Caco-2 (cell line): ENCODE measurements at regions not wholly inside any gene's neighbourhood (a gene's known extent, or its start where the extent isn't known, plus 50 kb on each side); places are given as distances from the start of the nearest gene placed in this dataset.
A peak's percentile ranks its signal among the peaks of the same experiment; 100 is the strongest.

Experiments used
- BruUV-seq: library from RNA; stranded (reverse); fragments of 400-500 nt; replicated peaks from 2 replicates; lab custom pipeline; 2021; lab: Mats Ljungman, UMichigan
- CTCF ChIA-PET: fragments of 300-600 bp; sonication (Branson Sonifier 250); formaldehyde crosslinking; loops from one replicate; lab custom pipeline; 2022; ENCODE audit warnings: antibody characterized with exemption; lab: Charles Lee
- POLR2A ChIA-PET: fragments of 300-600 bp; sonication (Branson Sonifier 250); formaldehyde crosslinking; loops from one replicate; lab custom pipeline; 2022; ENCODE audit warnings: antibody characterized with exemption; lab: Charles Lee
- DNase-seq, 2 experiments: peaks; one replicate each; pipeline versions ENCODE4 v3.0.0 to v3.0.0-alpha.2; 2020 to 2022
- H3K27me3 ChIP-seq: replicated peaks from 2 replicates; pipeline ENCODE4 v1.6.0; 2011; ENCODE audit warnings: low read length; ENCODE audit not compliant: control insufficient read depth, insufficient read depth
- H3K36me3 ChIP-seq: 2 replicates; pipeline ENCODE4 v1.5.1; 2011; ENCODE audit warnings: low read length; ENCODE audit not compliant: control insufficient read depth, insufficient read depth
- H3K4me1 ChIP-seq: fragments of 250-450 bp; sonication (Bioruptor Pico); 2 replicates; pipeline ENCODE4 v1.5.1; 2020; ENCODE audit warnings: mild to moderate bottlenecking
- H3K4me3 ChIP-seq: 2 replicates; pipeline ENCODE4 v1.5.1; 2011; ENCODE audit warnings: low read depth, mild to moderate bottlenecking, control low read depth, low read length
- H3K9me3 ChIP-seq: fragments of 250-450 bp; sonication (Bioruptor Pico); 2 replicates; pipeline ENCODE4 v1.5.1; 2020; ENCODE audit warnings: mild to moderate bottlenecking, moderate library complexity
- H3K27ac Mint-ChIP-seq: one replicate; pipeline ENCODE4 v1.8.0; 2022; ENCODE audit warnings: mixed read lengths; ENCODE audit not compliant: unreplicated experiment
- H3K27me3 Mint-ChIP-seq: one replicate; pipeline ENCODE4 v1.8.0; 2022; ENCODE audit warnings: mixed read lengths; ENCODE audit not compliant: insufficient read depth, unreplicated experiment
- H3K36me3 Mint-ChIP-seq: one replicate; pipeline ENCODE4 v1.8.0; 2022; ENCODE audit warnings: mild to moderate bottlenecking, mixed read lengths; ENCODE audit not compliant: insufficient read depth, unreplicated experiment
- H3K4me1 Mint-ChIP-seq: one replicate; pipeline ENCODE4 v1.8.0; 2022; ENCODE audit warnings: low read depth, mixed read lengths; ENCODE audit not compliant: unreplicated experiment
- H3K4me3 Mint-ChIP-seq: one replicate; pipeline ENCODE4 v1.8.0; 2022; ENCODE audit warnings: mild to moderate bottlenecking, moderate library complexity, mixed read lengths; ENCODE audit not compliant: unreplicated experiment
- H3K9me3 Mint-ChIP-seq: one replicate; pipeline ENCODE4 v1.8.0; 2022; ENCODE audit warnings: mixed read lengths; ENCODE audit not compliant: unreplicated experiment
- CTCF ChIP-seq, 2 experiments: fragments of 200-600 bp in 1 of 2; IDR thresholded peaks; 1 replicate in 1 of 2; 2 replicates in 1 of 2; pipeline versions ENCODE4 v1.5.1 to v1.8.0; 2011 to 2022; ENCODE audit warnings: antibody characterized with exemption in 1 of 2, control low read depth in 1 of 2, inconsistent platforms in 1 of 2, low read depth in 1 of 2, low read length in 1 of 2, mild to moderate bottlenecking in 1 of 2, moderate library complexity in 1 of 2; ENCODE audit not compliant: insufficient read depth in 1 of 2, severe bottlenecking in 1 of 2, unreplicated experiment in 1 of 2
- intact Hi-C: fragments of 100-400 bp; cut with micrococcal nuclease; formaldehyde crosslinking; loops from one replicate; pipeline ENCODE4 v1.10.0; 2022; ENCODE audit not compliant: unreplicated experiment

GRCh38 chr4:175947117-175947722 is 118.4 kb upstream of the WDR17 start:
- H3K36me3 Mint-ChIP-seq: no peaks in the 10 kb centered on the region
- no peak for DNase-seq
- CTCF ChIA-PET: interaction anchor here (0.6 kb wide), 1 partner anchor 394 kb away, joined by 3 read pairs; no protein-coding TSS in a partner anchor

GRCh38 chr4:175951794-175952193 is 113.8 kb upstream of the WDR17 start:
- Histone ChIP-seq H3K9me3 (no peaks in the 10 kb centered on the region), H3K4me3 (no peak overlapping the region), H3K36me3 (no peaks in the 10 kb centered on the region), H3K27me3 (no peaks in the 10 kb centered on the region), H3K4me1 (0 out of 2 replicates have a peak, but pooled peaks cover 5% of the 10 kb centered on the region)
- BruUV-seq: no TSS peak
- Mint-ChIP-seq H3K4me3 (no peak overlapping the region), H3K9me3 (no peaks in the 10 kb centered on the region), H3K27me3 (no peaks in the 10 kb centered on the region), H3K4me1 (no peaks in the 10 kb centered on the region), H3K36me3 (no peaks in the 10 kb centered on the region), H3K27ac (no peak overlapping the region)
- no peak for DNase-seq
- CTCF ChIA-PET: no interaction called here
- intact Hi-C loops: no loop called here
- POLR2A ChIA-PET: no interaction called here
- TF ChIP-seq CTCF (IDR thresholded peaks at IDR 0.05; ENCODE audit: insufficient read depth in 1 of 2, low read depth in 1 of 2, low read length in 1 of 2, severe bottlenecking in 1 of 2, unreplicated experiment in 1 of 2): no peak

More at GRCh38 chr4:175947117-175947722, 118.4 kb upstream of the WDR17 start:
- BruUV-seq: no TSS peak
- no peak overlapping the region for H3K4me3 Mint-ChIP-seq
- Histone ChIP-seq H3K9me3 (no peaks in the 10 kb centered on the region), H3K27me3 (no peaks in the 10 kb centered on the region), H3K4me1 (0 out of 2 replicates have a peak, but pooled peaks cover 5% of the 10 kb centered on the region), H3K4me3 (no peak overlapping the region), H3K36me3 (no peaks in the 10 kb centered on the region)
- peak; percentile 51 to 56 for TF ChIP-seq CTCF (IDR thresholded peaks at IDR 0.05; ENCODE audit: insufficient read depth in 1 of 2, low read depth in 1 of 2, low read length in 1 of 2, severe bottlenecking in 1 of 2, unreplicated experiment in 1 of 2)
- H3K9me3 Mint-ChIP-seq: no peaks in the 10 kb centered on the region
- intact Hi-C loops: loop anchor here (5.0 kb wide), 1 partner anchor 110 kb away; no protein-coding TSS in a partner anchor
- POLR2A ChIA-PET: no interaction called here
- H3K4me1 Mint-ChIP-seq: no peaks in the 10 kb centered on the region
- H3K27me3 Mint-ChIP-seq: peaks cover 2% of the 10 kb centered on the region
- H3K27ac Mint-ChIP-seq: no peak overlapping the region

- Mint-ChIP-seq H3K27ac (no peak overlapping the region), H3K4me3 (no peak overlapping the region), H3K27me3 (no peaks in the 10 kb centered on the region), H3K4me1 (no peaks in the 10 kb centered on the region), H3K36me3 (no peaks in the 10 kb centered on the region), H3K9me3 (no peaks in the 10 kb centered on the region)
- no TSS peak for BruUV-seq
- no peak overlapping the region for H3K4me3 ChIP-seq
- ChIA-PET CTCF (no interaction called here), POLR2A (no interaction called here)
- H3K4me1 ChIP-seq: 0 out of 2 replicates have a peak, but pooled peaks cover 5% of the 10 kb centered on the region
- intact Hi-C loops: no loop called here
- no peak for TF ChIP-seq CTCF (IDR thresholded peaks at IDR 0.05; ENCODE audit: insufficient read depth in 1 of 2, low read depth in 1 of 2, low read length in 1 of 2, severe bottlenecking in 1 of 2, unreplicated experiment in 1 of 2)
- no peaks in the 10 kb centered on the region for H3K36me3 ChIP-seq
- no peak for DNase-seq
- H3K27me3 ChIP-seq: no peaks in the 10 kb centered on the region
- H3K9me3 ChIP-seq: no peaks in the 10 kb centered on the region
Measured at GRCh38 chr4:175953116-175953515, 112.5 kb upstream of the WDR17 start.
